Adrenal gland (tissue), 9 donors: ENCODE measurements at regions not wholly inside any gene's neighbourhood (a gene's known extent, or its start where the extent isn't known, plus 50 kb on each side); places are given as distances from the start of the nearest gene placed in this dataset.

Source experiments
- DNase-seq, 7 donors: peaks; one replicate each; pipeline ENCODE4 v3.0.0-alpha.2; 2019 to 2020
- H3K27ac ChIP-seq, 5 donors: fragments of 200-600 bp; sonication (generic) in 4 of 5; 1 replicate in 3 of 5; 2 replicates in 2 of 5; pipeline versions ENCODE4 v1.5.1 to v1.8.0; 2016 to 2020; ENCODE audit warnings: mild to moderate bottlenecking in 1 of 5
- H3K27me3 ChIP-seq: fragments of 200-600 bp; 2 replicates; pipeline ENCODE4 v1.8.0; 2021
- H3K36me3 ChIP-seq, 2 donors: fragments of 200-600 bp; replicated peaks in 1 of 2; 1 replicate in 1 of 2; 2 replicates in 1 of 2; pipeline versions ENCODE4 v1.5.1 to v1.8.0; 2018 to 2022
- H3K4me1 ChIP-seq, 2 donors: fragments of 200-600 bp; replicated peaks in 1 of 2; 1 replicate in 1 of 2; 2 replicates in 1 of 2; pipeline versions ENCODE4 v1.5.1 to v1.8.0; 2018 to 2021
- H3K4me3 ChIP-seq, 4 donors: fragments of 200-600 bp; sonication (generic) in 3 of 4; one replicate each; pipeline ENCODE4 v1.5.1; 2016 to 2018
- H3K9me3 ChIP-seq, 3 donors: fragments of 200-600 bp; sonication (generic) in 1 of 3; replicated peaks in 1 of 3; 1 replicate in 2 of 3; 2 replicates in 1 of 3; pipeline versions ENCODE4 v1.5.1 to v1.8.0; 2016 to 2021
- POLR2A ChIP-seq, 2 donors: fragments of 450-650 bp; IDR thresholded peaks; one replicate each; pipeline ENCODE4 v1.6.1; 2017; ENCODE audit warnings: antibody characterized with exemption in 2 of 2, mild to moderate bottlenecking in 2 of 2, moderate library complexity in 1 of 2
- WGBS, 4 donors: extraction: QIAGEN DNeasy Blood & Tissue Kit in 2 of 4; methylation state at CpG; one replicate each; pipeline versions ENCODE4 v1.1.5 to v1.1.7; 2013 to 2017; 5-methylcytosine and 5-hydroxymethylcytosine counted together
- intact Hi-C, 2 donors: fragments of 100-400 bp; cut with DNase I; formaldehyde crosslinking; loops; one replicate each; pipeline versions ENCODE4 v1.14.1 to v1.15.0; 2022 to 2023
- TF ChIP-seq, protein P1 (sequence below), 6 experiments: fragments of 450-650 bp in 4 of 6; fragments of 200-600 bp in 2 of 6; sonication (generic) in 1 of 6; IDR thresholded peaks; 1 replicate in 5 of 6; 2 replicates in 1 of 6; pipeline versions ENCODE4 v1.5.1 to v1.8.0; 2016 to 2021; ENCODE audit warnings: antibody characterized with exemption in 6 of 6, mild to moderate bottlenecking in 2 of 6, moderate library complexity in 1 of 6
- donor health status: healthy with polysubstance abuse.
- donor health status: Bipolar disorder and iron deficiency.
- donor health status: DM: yes; HTN: yes; CAD: no.
- donor health status: DM: no; HTN: no; CAD: no.
- donor health status: DM: no; HTN: no; CAD: no.

- H3K27me3 ChIP-seq = peaks cover 12% of the 10 kb centered on the region
- no peaks in the 10 kb centered on the region for H3K4me1 ChIP-seq
- H3K36me3 ChIP-seq = no peaks in the 10 kb centered on the region
- intact Hi-C loops = no loop called here
- no peak overlapping the region for H3K4me3 ChIP-seq
- DNase-seq = no peak
- no peaks in the 10 kb centered on the region for H3K9me3 ChIP-seq
- no peak overlapping the region for H3K27ac ChIP-seq
- TF ChIP-seq POLR2A (IDR thresholded peaks at IDR 0.05) = no peak
- TF ChIP-seq, protein P1, sequence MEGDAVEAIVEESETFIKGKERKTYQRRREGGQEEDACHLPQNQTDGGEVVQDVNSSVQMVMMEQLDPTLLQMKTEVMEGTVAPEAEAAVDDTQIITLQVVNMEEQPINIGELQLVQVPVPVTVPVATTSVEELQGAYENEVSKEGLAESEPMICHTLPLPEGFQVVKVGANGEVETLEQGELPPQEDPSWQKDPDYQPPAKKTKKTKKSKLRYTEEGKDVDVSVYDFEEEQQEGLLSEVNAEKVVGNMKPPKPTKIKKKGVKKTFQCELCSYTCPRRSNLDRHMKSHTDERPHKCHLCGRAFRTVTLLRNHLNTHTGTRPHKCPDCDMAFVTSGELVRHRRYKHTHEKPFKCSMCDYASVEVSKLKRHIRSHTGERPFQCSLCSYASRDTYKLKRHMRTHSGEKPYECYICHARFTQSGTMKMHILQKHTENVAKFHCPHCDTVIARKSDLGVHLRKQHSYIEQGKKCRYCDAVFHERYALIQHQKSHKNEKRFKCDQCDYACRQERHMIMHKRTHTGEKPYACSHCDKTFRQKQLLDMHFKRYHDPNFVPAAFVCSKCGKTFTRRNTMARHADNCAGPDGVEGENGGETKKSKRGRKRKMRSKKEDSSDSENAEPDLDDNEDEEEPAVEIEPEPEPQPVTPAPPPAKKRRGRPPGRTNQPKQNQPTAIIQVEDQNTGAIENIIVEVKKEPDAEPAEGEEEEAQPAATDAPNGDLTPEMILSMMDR (IDR thresholded peaks at IDR 0.05) = no peak
- 77 to 86% (median 81%) methylated on average over 22 to 25 of the region's 25 CpGs for WGBS, 4 donors
Measured at GRCh38 chr16:87045466-87046216, 271.6 kb downstream of the C16orf95 start.

- peaks cover 12% of the 10 kb centered on the region for H3K27me3 ChIP-seq
Measured at GRCh38 chr16:87046235-87046634, 271.0 kb downstream of the C16orf95 start.

GRCh38 chr16:87047221-87048037 is 269.8 kb downstream of the C16orf95 start:
- intact Hi-C loops = no loop called here
- no peak for DNase-seq
- H3K27me3 ChIP-seq = peaks cover 8% of the 10 kb centered on the region
- WGBS, 4 donors = 61 to 69% (median 66%) methylated on average over 7 to 13 of the region's 13 CpGs
- H3K27ac ChIP-seq = no peak overlapping the region
- H3K9me3 ChIP-seq = no peaks in the 10 kb centered on the region
- H3K36me3 ChIP-seq = no peaks in the 10 kb centered on the region
- no peaks in the 10 kb centered on the region for H3K4me1 ChIP-seq
- H3K4me3 ChIP-seq = no peak overlapping the region
- no peak for TF ChIP-seq POLR2A (IDR thresholded peaks at IDR 0.05)
- TF ChIP-seq, protein P1 (IDR thresholded peaks at IDR 0.05) = no peak

More at GRCh38 chr16:87046235-87046634, 271.0 kb downstream of the C16orf95 start:
- WGBS, 4 donors = 83 to 94% (median 89%) methylated on average over 2 to 9 of the region's 9 CpGs
- no peak for DNase-seq
- intact Hi-C loops = no loop called here
- no peak for TF ChIP-seq POLR2A (IDR thresholded peaks at IDR 0.05)
- TF ChIP-seq, protein P1 (IDR thresholded peaks at IDR 0.05) = no peak
- Histone ChIP-seq H3K36me3 (no peaks in the 10 kb centered on the region), H3K27ac (no peak overlapping the region), H3K4me1 (no peaks in the 10 kb centered on the region), H3K9me3 (no peaks in the 10 kb centered on the region), H3K4me3 (no peak overlapping the region)

DNA sequence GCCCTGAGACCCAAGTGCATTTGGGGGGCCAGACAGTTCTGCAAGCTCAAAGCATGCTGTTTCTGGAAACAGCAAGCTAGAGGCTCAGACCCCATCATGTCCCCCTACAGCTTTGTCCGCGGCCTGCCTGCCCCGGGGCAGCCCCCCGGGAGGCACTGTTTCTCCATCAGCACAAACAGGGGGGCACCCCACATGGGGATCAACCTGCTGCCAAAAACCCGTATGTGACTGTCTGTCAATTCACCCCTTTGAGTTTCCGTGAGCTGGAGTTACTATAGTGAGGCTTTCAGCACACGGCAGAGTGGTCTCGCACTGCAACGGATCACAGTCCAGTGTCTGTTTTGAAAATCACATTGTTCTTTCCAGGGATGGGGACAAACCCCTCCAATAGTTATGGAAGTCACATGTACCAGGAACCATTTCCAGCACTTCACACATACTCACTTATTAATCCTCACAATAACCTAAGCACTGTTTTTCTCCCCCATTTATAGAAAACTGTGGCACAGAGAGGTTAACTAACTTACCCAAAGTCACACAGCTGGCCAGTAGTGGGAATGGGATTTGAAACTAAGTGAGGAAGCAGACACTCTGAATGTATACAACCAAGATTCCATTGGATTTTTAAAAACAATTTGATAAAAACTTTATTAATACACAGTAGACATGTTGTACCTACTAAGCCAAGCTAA is 269.0 kb downstream of the C16orf95 start:
- peaks cover 6% of the 10 kb centered on the region for H3K27me3 ChIP-seq
- DNase-seq = no peak

More for the DNA sequence above, 269.0 kb downstream of the C16orf95 start:
- Histone ChIP-seq H3K9me3 (no peaks in the 10 kb centered on the region), H3K4me1 (no peaks in the 10 kb centered on the region), H3K27ac (no peak overlapping the region), H3K4me3 (no peak overlapping the region), H3K36me3 (no peaks in the 10 kb centered on the region)
- 69 to 83% (median 73%) methylated on average over 9 of the region's 9 CpGs for WGBS, 4 donors
- intact Hi-C loops = no loop called here
- TF ChIP-seq POLR2A (IDR thresholded peaks at IDR 0.05) = no peak
- TF ChIP-seq, protein P1 (IDR thresholded peaks at IDR 0.05) = no peak
